Fibroblast of mammary gland (primary cell): ENCODE measurements at regions not wholly inside any gene's neighbourhood (a gene's known extent, or its start where the extent isn't known, plus 50 kb on each side); places are given as distances from the start of the nearest gene placed in this dataset.

Experiments
- DNase-seq: peaks from one replicate; pipeline ENCODE4 v3.0.0-alpha.2; 2010; ENCODE audit warnings: low read depth
- H3K4me3 ChIP-seq: 2 replicates; pipeline ENCODE4 v1.5.1; 2011; ENCODE audit warnings: low read depth, mild to moderate bottlenecking, low read length, moderate library complexity; ENCODE audit not compliant: control insufficient read depth
- TF ChIP-seq, protein P1 (sequence below): conservative IDR thresholded peaks from 2 replicates; pipeline ENCODE4 v1.5.1; 2011; ENCODE audit warnings: low read depth, low read length, inconsistent platforms; ENCODE audit not compliant: control insufficient read depth, insufficient read depth

DNA sequence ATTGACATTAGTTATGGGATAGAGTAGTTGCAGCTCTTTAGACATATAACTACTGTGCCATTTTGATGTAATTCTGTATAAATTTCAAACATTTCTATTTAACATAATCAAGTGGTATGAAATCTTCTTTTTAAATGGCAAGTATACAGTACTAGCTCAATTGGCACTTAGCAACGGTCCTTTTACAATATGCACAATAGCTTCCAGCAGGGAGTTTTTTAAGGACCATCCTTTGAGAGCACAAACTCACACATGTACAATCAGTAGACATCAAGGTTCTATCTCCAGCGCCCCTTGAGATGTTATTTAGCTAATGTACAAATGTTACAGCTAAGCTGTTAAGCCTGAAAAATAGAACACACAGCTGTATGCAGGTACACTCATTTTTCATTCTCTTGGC, 480.7 kb downstream of the TFEC start:
- DNase-seq, result no peak
- TF ChIP-seq, protein P1, sequence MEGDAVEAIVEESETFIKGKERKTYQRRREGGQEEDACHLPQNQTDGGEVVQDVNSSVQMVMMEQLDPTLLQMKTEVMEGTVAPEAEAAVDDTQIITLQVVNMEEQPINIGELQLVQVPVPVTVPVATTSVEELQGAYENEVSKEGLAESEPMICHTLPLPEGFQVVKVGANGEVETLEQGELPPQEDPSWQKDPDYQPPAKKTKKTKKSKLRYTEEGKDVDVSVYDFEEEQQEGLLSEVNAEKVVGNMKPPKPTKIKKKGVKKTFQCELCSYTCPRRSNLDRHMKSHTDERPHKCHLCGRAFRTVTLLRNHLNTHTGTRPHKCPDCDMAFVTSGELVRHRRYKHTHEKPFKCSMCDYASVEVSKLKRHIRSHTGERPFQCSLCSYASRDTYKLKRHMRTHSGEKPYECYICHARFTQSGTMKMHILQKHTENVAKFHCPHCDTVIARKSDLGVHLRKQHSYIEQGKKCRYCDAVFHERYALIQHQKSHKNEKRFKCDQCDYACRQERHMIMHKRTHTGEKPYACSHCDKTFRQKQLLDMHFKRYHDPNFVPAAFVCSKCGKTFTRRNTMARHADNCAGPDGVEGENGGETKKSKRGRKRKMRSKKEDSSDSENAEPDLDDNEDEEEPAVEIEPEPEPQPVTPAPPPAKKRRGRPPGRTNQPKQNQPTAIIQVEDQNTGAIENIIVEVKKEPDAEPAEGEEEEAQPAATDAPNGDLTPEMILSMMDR, result no peak
- no peak overlapping the region for H3K4me3 ChIP-seq

DNA sequence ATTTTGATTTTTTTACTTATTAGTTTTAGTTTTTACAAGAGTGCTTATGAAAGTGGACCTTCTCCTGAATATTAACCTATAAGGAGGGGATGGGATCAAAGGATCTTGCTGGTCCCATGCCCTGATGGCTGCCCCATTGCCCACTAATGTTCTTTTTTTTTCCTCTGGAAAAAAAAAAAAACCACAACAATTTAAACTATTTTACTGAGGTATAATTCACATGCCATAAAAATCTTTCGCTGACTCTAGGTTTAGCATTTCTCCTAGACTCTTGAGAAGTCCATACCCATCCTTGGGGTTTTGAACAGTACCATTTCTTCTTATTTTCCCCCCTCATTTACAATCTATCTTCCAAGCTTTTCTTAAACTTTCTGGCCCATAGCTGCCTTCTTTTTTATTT, 481.8 kb downstream of the TFEC start:
- TF ChIP-seq, protein P1, result no peak
- DNase-seq, result no peak
- H3K4me3 ChIP-seq, result no peak overlapping the region

DNA sequence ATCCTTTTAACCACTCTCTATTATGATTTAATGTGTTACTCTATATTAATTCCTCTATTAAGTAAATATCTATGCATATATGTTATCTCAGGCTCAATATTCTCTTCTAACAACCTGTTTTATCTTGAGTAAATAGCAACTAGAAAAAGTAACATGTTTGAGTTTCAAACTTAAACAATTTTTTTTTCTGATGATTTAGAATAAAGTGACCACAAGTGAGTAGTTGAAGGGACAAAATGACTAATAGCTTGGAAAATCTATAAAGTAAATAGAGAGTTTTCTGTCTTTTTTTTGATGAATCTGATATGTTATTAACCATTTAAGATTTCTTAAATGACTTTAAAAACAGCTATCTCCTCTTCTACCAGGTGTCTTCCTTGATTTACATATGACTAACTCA, 483.8 kb downstream of the TFEC start:
- no peak overlapping the region for H3K4me3 ChIP-seq
- TF ChIP-seq, protein P1, result no peak
- DNase-seq, result no peak

DNA sequence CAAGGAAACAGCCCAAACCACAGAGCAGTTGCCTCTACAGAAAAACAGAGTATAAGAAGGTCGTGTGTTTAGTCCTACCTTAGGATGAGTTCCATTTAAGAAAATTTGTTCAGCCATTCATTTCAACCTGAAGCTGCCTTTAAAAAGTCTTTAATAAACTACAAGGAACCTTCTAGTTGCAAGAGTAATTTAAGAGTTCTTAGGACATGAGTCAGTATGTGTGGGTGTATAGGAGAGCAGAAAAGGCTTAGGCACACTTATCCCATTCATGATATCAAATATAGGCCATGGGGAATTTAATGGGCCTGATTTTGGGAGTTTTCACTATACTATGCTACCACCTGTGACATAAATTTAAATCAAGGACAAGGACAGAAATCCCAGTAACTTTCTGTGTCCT, 496.8 kb downstream of the TFEC start:
- peak; percentile 52 for DNase-seq
- no peak overlapping the region for H3K4me3 ChIP-seq
- TF ChIP-seq, protein P1, result no peak

GRCh38 chr7:115526278-115526677, 504.3 kb downstream of the TFEC start:
- no peak overlapping the region for H3K4me3 ChIP-seq
- no peak for DNase-seq
- TF ChIP-seq, protein P1, result no peak

DNA sequence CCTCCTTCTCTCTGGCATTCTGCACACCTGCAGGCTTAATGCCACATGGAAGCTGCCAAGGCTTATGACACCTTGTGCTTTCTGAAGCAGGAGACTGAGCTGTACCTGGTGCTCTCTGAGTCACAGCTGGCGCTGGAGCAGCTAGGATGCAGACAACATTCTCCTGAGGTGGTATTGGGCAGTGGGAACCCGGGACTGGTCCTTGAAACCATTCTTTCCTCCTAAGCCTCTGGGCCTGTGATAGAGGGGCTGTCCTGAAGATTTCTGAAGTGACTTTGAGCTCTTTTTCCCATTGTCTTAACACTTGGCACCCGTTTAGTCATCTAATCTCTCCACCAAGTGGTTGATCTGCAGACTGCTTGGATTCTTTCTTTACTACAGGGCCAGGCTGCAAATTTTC, 508.4 kb downstream of the TFEC start:
- no peak overlapping the region for H3K4me3 ChIP-seq
- TF ChIP-seq, protein P1, result no peak
- DNase-seq, result no peak

GRCh38 chr7:115516341-115516740, 514.2 kb downstream of the TFEC start:
- TF ChIP-seq, protein P1, result no peak
- DNase-seq, result no peak
- H3K4me3 ChIP-seq, result no peak overlapping the region
